RWPE2 (cell line): ENCODE measurements at regions not wholly inside any gene's neighbourhood (a gene's known extent, or its start where the extent isn't known, plus 50 kb on each side); places are given as distances from the start of the nearest gene placed in this dataset.
A peak's percentile ranks its signal among the peaks of the same experiment; 100 is the strongest.

Source experiments
- ATAC-seq: fragments of 200-7000 bp; cut with Tn5 transposase; 3 replicates; pipeline ENCODE4 v1.9.1; 2021; ENCODE audit warnings: low read depth
- DNase-seq: peaks from one replicate; pipeline ENCODE4 v3.0.0-alpha.2; 2020; ENCODE audit warnings: low spot score
- H3K27ac ChIP-seq: fragments of 450-650 bp; 2 replicates; pipeline ENCODE4 v1.5.1; 2017; ENCODE audit warnings: mild to moderate bottlenecking; ENCODE audit not compliant: poor library complexity, severe bottlenecking
- H3K27me3 ChIP-seq: fragments of 250-450 bp; sonication (Bioruptor Pico); 2 replicates; pipeline ENCODE4 v1.5.1; 2021; ENCODE audit warnings: mild to moderate bottlenecking, moderate library complexity; ENCODE audit not compliant: insufficient read depth, poor library complexity, severe bottlenecking
- H3K36me3 ChIP-seq: fragments of 250-450 bp; sonication (Bioruptor Pico); 2 replicates; pipeline ENCODE4 v1.5.1; 2020; ENCODE audit warnings: low read depth, mild to moderate bottlenecking, moderate library complexity
- H3K4me1 ChIP-seq: fragments of 250-450 bp; sonication (Bioruptor Pico); 2 replicates; pipeline ENCODE4 v1.5.1; 2021; ENCODE audit warnings: mild to moderate bottlenecking, moderate library complexity; ENCODE audit not compliant: insufficient read depth, poor library complexity, severe bottlenecking
- H3K4me3 ChIP-seq: fragments of 250-450 bp; sonication (Bioruptor Pico); 2 replicates; pipeline ENCODE4 v1.5.1; 2021; ENCODE audit warnings: mild to moderate bottlenecking, moderate library complexity; ENCODE audit not compliant: severe bottlenecking
- H3K9me3 ChIP-seq: fragments of 250-450 bp; sonication (Bioruptor Pico); 2 replicates; pipeline ENCODE4 v1.5.1; 2021; ENCODE audit warnings: mild to moderate bottlenecking, moderate library complexity; ENCODE audit not compliant: severe bottlenecking
- CTCF ChIP-seq: fragments of 450-650 bp; IDR thresholded peaks from one replicate; pipeline ENCODE4 v1.5.1; 2017; ENCODE audit warnings: mild to moderate bottlenecking, moderate library complexity; ENCODE audit not compliant: poor library complexity, severe bottlenecking

GRCh38 chr5:173557123-173557903 is 59.1 kb downstream of the BOD1 start:
- Histone ChIP-seq H3K36me3 (no peaks in the 10 kb centered on the region), H3K9me3 (no peaks in the 10 kb centered on the region), H3K4me3 (no peak overlapping the region), H3K27me3 (no peaks in the 10 kb centered on the region), H3K27ac (no peak overlapping the region), H3K4me1 (peaks cover 2% of the 10 kb centered on the region)
- DNase-seq, result peak; percentile 33
- TF ChIP-seq CTCF, result no peak
- no peak for ATAC-seq

DNA sequence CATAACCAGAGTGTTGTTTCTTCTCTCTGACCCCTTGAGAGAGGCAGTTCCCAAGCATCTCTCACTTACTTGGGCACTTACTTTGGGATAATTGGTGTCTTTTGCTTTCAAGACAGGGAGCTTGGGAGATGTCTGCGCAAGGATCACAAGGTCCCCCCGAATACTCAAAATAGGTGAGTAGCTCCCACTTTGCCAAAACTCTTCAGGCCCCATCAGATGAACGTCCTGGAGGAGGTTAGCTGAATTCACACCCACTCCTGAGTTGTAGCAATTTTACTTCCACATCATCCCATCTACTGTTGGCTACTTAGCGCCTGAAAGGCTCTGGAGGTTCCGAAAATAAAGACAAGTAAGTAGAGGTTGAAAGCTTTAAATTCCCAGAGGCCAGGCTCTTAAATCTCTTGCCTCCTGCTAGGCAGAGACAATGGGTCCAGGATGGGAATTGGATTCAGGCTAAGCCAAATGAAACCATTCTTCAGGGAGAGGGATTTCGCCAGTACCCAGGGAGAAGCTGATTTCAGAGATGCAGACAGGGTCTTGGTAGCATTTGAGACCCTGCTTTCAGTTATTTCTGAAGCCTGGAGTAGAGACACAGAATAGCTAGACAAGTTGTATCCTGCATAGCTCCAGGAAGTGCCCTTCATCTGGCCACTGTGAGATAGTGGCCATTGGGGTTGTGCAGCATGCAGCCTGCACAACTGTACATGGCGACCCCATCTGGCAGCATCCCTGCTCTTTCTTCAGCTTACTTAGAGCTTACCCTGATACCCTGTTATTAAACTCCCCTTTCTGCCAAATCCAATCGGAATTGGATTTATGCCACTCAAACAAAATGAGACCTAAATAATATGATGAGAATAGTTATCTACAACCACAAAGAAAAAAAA is 60.1 kb downstream of the BOD1 start:
- Histone ChIP-seq H3K27me3 (no peaks in the 10 kb centered on the region), H3K9me3 (no peaks in the 10 kb centered on the region), H3K4me1 (no peaks in the 10 kb centered on the region), H3K27ac (no peak overlapping the region), H3K4me3 (no peak overlapping the region), H3K36me3 (no peaks in the 10 kb centered on the region)
- DNase-seq (peak; percentile 16), ATAC-seq (no peak)
- TF ChIP-seq CTCF, result no peak

DNA sequence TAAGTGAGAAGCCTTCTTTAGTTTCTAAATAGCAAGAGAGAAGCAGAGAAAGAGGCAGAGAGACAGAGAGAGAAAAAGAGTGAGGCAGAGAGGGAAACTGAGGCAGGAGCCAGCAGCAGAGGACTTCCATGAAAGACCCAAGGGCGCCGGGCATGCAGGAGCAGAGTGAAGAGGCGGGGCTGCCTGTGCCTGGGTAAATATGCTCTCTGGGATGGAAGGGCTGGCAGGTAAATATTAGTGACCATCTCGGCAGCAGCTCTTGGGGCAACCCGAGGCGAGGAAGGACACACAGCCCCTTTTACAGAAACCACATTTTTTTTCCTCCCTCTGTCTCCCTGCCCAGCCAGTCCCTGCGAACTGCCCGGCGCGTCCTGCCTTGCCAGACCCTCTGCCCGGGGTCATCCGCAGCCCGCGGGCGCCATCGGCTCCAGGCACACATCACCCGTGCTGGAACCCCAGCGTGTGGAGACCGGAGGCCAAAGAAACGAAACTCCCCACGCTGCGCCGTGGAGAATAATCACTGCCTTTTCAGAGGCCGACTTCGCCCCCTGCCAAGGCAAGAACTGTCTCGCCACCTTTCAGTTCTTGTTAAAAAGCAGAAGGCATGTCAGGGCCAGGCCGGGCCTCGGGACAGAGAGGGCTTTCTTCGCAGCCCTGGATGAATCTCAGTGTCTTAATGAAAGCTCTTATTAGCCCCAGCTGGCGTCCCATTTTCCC is 61.3 kb downstream of the BOD1 start:
- Histone ChIP-seq H3K4me3 (no peak overlapping the region), H3K27me3 (no peaks in the 10 kb centered on the region), H3K36me3 (no peaks in the 10 kb centered on the region), H3K27ac (no peak overlapping the region), H3K4me1 (no peaks in the 10 kb centered on the region), H3K9me3 (no peaks in the 10 kb centered on the region)
- DNase-seq, result peak; percentile 55
- TF ChIP-seq CTCF, result no peak
- ATAC-seq, result peak; percentile 38; the same call in 1 of the 3 replicates

DNA sequence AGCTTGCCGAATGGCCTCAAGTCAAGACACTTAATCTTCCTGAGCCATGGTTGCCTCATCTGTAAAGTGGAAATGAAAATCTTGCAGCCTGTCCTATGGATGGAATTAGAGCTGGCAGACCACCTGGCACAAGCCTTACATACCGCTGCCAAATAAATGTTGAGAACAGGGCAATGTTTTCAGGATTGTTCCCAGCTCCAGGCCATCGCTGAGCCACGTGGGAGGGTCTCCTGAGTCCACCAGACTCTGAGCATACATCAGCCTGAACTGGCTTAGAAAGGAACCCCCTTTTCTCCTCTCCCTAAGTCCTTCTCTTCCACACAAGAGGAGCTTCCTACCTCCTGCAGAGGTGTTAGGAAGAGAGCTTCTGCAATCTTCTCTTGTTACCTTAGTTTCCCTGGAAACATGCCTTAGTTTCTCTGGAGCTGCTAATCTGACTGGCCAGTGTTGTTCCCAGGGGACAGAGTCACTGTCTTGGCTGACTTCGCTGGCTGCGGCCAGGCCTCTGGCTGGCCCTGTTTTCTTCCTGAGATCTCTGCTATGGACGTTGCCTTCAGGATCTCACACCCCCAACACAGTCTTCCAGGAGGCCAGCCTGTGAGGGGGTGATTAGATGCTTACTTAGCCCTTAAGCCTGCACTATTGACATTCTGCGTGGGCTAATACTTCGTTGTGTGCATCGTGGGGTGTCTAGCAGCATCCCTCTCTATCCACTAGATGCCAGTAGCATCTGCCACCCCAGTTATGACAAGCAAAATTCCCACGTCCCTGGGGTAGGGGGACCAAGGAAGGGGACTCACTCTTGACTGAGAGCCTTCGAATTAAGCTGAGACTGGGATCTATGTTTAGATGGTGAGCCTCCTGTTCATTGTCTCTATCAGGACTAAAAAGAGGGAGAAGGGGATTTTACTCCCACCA is 62.2 kb downstream of the BOD1 start:
- DNase-seq (peak; percentile 8), ATAC-seq (no peak)
- Histone ChIP-seq H3K4me1 (no peaks in the 10 kb centered on the region), H3K36me3 (no peaks in the 10 kb centered on the region), H3K27ac (no peak overlapping the region), H3K27me3 (no peaks in the 10 kb centered on the region), H3K9me3 (no peaks in the 10 kb centered on the region), H3K4me3 (no peak overlapping the region)
- TF ChIP-seq CTCF, result no peak
